GM06990 (cell line): ENCODE measurements at regions not wholly inside any gene's neighbourhood (a gene's known extent, or its start where the extent isn't known, plus 50 kb on each side); places are given as distances from the start of the nearest gene placed in this dataset.
"Not testable (repeated sequence)": the region's sequence is repeated elsewhere in the genome, so short reads cannot be mapped to it uniquely, and the experiment has no call there.

ENCODE experiments used
- DNase-seq: peaks from one replicate; pipeline ENCODE4 v3.0.0-alpha.2; 2011; ENCODE audit not compliant: insufficient read length; ENCODE audit errors: extremely low read depth
- H3K27me3 ChIP-seq: replicated peaks from 2 replicates; pipeline ENCODE4 v1.6.0; 2011; ENCODE audit warnings: low read length; ENCODE audit not compliant: control insufficient read depth, insufficient read depth
- H3K36me3 ChIP-seq: 2 replicates; pipeline ENCODE4 v1.5.1; 2011; ENCODE audit warnings: low read length; ENCODE audit not compliant: control insufficient read depth, insufficient read depth
- H3K4me3 ChIP-seq: replicated peaks from 2 replicates; pipeline ENCODE4 v1.5.1; 2011; ENCODE audit warnings: low read depth, mild to moderate bottlenecking, control low read depth, low read length
- CTCF ChIP-seq: IDR thresholded peaks from 2 replicates; pipeline ENCODE4 v1.5.1; 2011; ENCODE audit warnings: low read length, control low read depth, mild to moderate bottlenecking, inconsistent platforms; ENCODE audit not compliant: insufficient read depth, poor library complexity, severe bottlenecking

GRCh38 chr3:125767641-125768040 lies 172.3 kb upstream of the OSBPL11 start:
- no peak for DNase-seq
- H3K4me3 ChIP-seq, result no peak overlapping the region
- no peak for TF ChIP-seq CTCF
- H3K36me3 ChIP-seq, result no peaks in the 10 kb centered on the region
- no peaks in the 10 kb centered on the region for H3K27me3 ChIP-seq

GRCh38 chr3:125768821-125769220 lies 173.5 kb upstream of the OSBPL11 start:
- not testable (repeated sequence) for H3K36me3 ChIP-seq, DNase-seq, H3K27me3 ChIP-seq, H3K4me3 ChIP-seq

GRCh38 chr3:125771506-125771905 lies 176.2 kb upstream of the OSBPL11 start:
- not testable (repeated sequence) for H3K36me3 ChIP-seq, DNase-seq, H3K27me3 ChIP-seq, H3K4me3 ChIP-seq

GRCh38 chr3:125774433-125775034 lies 179.2 kb upstream of the OSBPL11 start:
- DNase-seq, result not testable (repeated sequence)

GRCh38 chr3:125775106-125775505 lies 179.8 kb upstream of the OSBPL11 start:
- DNase-seq, result not testable (repeated sequence)

More at GRCh38 chr3:125774433-125775034, 179.2 kb upstream of the OSBPL11 start:
- H3K36me3 ChIP-seq, H3K27me3 ChIP-seq, H3K4me3 ChIP-seq: not testable (repeated sequence)

GRCh38 chr3:125775606-125776294 lies 180.5 kb upstream of the OSBPL11 start:
- H3K4me3 ChIP-seq, DNase-seq, H3K27me3 ChIP-seq, H3K36me3 ChIP-seq: not testable (repeated sequence)

More at GRCh38 chr3:125775106-125775505, 179.8 kb upstream of the OSBPL11 start:
- not testable (repeated sequence) for H3K36me3 ChIP-seq, H3K4me3 ChIP-seq, H3K27me3 ChIP-seq

- H3K36me3 ChIP-seq, H3K27me3 ChIP-seq, DNase-seq, H3K4me3 ChIP-seq: not testable (repeated sequence)
These were observed 184.0 kb upstream of the OSBPL11 start for GRCh38 chr3:125779276-125779675.

GRCh38 chr3:125779918-125780317 lies 184.6 kb upstream of the OSBPL11 start:
- not testable (repeated sequence) for H3K36me3 ChIP-seq, H3K27me3 ChIP-seq, DNase-seq, H3K4me3 ChIP-seq

GRCh38 chr3:125781678-125782077 lies 186.4 kb upstream of the OSBPL11 start:
- DNase-seq, H3K27me3 ChIP-seq, H3K4me3 ChIP-seq, H3K36me3 ChIP-seq: not testable (repeated sequence)

- H3K36me3 ChIP-seq, H3K27me3 ChIP-seq, H3K4me3 ChIP-seq, DNase-seq: not testable (repeated sequence)
These were observed 178.7 kb upstream of the ROPN1B start for GRCh38 chr3:125790312-125790711.

- DNase-seq, H3K4me3 ChIP-seq, H3K36me3 ChIP-seq, H3K27me3 ChIP-seq: not testable (repeated sequence)
These were observed 178.0 kb upstream of the ROPN1B start for GRCh38 chr3:125791021-125791420.

- not testable (repeated sequence) for H3K27me3 ChIP-seq, H3K4me3 ChIP-seq, DNase-seq, H3K36me3 ChIP-seq
These were observed 159.0 kb upstream of the ROPN1B start for GRCh38 chr3:125810010-125810409.

- DNase-seq, H3K4me3 ChIP-seq, H3K36me3 ChIP-seq, H3K27me3 ChIP-seq: not testable (repeated sequence)
These were observed 146.8 kb upstream of the ROPN1B start for GRCh38 chr3:125822175-125822574.
